Testis (tissue), 2 donors: ENCODE measurements at regions not wholly inside any gene's neighbourhood (a gene's known extent, or its start where the extent isn't known, plus 50 kb on each side); places are given as distances from the start of the nearest gene placed in this dataset.

Experiments used
- CTCF ChIP-seq, 3 experiments: fragments of 450-650 bp in 2 of 3; fragments of 200-600 bp in 1 of 3; sonication (generic) in 1 of 3; IDR thresholded peaks; one replicate each; pipeline ENCODE4 v1.5.1; 2016 to 2019; ENCODE audit warnings: antibody characterized with exemption in 3 of 3, mild to moderate bottlenecking in 2 of 3, moderate library complexity in 1 of 3
- POLR2A ChIP-seq: fragments of 450-650 bp; IDR thresholded peaks from one replicate; pipeline ENCODE4 v1.6.1; 2017; ENCODE audit warnings: antibody characterized with exemption, mild to moderate bottlenecking, moderate library complexity

DNA sequence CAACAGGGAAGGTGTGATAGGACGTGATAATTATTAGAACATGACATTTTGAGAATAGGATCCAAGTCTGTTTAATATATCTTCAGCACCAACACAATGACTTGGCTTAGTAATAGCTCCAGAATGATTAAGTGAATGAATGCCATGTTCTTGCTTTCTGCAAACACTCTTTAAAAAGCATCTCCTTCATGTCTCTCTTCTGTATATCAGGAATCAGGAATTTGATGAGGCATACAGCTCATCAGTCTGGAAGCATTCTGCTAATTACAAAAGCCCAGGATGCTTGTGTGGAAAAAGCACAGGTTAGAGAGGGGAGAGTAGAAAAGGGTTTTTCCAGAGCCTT is 113.0 kb upstream of the ZNF648 start:
- TF ChIP-seq CTCF (IDR thresholded peaks at IDR 0.05) = no peak
- TF ChIP-seq POLR2A = no peak
